Germinal center (tissue), 1 donor: ENCODE measurements at regions not wholly inside any gene's neighbourhood (a gene's known extent, or its start where the extent isn't known, plus 50 kb on each side); places are given as distances from the start of the nearest gene placed in this dataset.
"Not testable (repeated sequence)": the region's sequence is repeated elsewhere in the genome, so short reads cannot be mapped to it uniquely, and the experiment has no call there.

Experiments
- DNase-seq: peaks from one replicate; pipeline ENCODE4 v3.0.0; 2012; ENCODE audit warnings: mixed read lengths, low spot score

GRCh38 chr6:84353459-84354423, 126.3 kb upstream of the CEP162 start:
- DNase-seq: no peak

DNA sequence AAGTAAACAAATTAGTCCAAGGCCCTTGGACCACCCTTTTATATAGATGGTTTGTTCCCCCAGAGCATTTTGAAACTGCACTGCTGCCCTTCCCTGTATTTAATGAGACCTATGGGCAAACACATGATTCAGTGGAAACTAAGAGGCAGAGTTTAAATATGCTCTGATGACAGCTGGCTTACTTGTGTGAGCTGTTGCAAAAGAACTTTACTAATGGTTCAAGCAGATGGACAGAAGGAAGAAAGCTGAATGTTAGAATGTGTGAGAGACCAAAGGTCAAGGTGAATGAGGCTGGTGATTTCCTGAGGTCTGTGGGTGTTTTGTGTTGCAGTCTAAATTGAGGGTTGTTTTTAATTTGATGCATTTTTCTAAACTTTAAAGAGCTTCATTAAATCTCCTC, 123.0 kb upstream of the CEP162 start:
- DNase-seq: no peak

- no peak for DNase-seq
These were observed 122.1 kb upstream of the CEP162 start for GRCh38 chr6:84349542-84349941.

DNA sequence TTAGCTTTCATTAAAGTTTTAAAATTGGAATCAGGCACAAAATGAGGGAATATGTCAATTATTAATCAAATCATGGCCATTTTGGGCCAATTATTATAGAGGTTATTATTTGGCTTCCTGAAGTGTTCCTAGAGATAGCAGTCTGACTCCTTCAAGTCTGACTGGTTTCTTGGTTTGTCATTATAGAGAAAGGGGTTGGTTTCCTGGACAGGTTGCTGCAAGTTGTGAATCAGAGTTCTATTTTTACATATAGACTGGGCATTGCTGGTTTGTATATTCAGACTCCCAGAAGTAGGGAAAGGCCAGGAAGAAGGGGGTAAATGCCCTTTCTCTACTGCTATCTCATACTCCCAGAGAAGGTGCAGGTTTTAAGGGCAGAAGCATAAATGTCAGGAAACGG, 121.4 kb upstream of the CEP162 start:
- DNase-seq: no peak

- DNase-seq: no peak
These were observed 118.9 kb upstream of the CEP162 start for GRCh38 chr6:84346372-84346771.

GRCh38 chr6:84344005-84344404, 116.6 kb upstream of the CEP162 start:
- DNase-seq: no peak

DNA sequence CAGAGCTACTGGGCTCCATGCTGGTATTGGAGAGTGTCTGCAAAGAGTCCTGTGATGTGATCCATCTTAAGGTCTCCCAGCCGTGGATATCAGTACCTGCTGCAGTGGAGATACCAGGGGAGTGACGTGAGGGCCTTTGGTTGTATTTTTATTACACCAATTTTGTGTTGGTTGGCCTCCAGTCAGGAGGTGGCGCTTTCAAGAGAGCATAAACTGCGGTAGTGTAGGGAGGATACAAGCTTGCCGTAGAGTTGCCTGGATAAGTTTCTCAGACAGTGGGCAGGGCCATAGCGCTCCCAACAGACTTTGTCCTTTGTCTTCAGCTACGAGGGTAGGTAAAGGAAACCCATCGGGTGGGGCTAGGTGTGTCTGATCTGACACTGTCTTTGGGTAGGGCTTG, 113.0 kb upstream of the CEP162 start:
- no peak for DNase-seq

DNA sequence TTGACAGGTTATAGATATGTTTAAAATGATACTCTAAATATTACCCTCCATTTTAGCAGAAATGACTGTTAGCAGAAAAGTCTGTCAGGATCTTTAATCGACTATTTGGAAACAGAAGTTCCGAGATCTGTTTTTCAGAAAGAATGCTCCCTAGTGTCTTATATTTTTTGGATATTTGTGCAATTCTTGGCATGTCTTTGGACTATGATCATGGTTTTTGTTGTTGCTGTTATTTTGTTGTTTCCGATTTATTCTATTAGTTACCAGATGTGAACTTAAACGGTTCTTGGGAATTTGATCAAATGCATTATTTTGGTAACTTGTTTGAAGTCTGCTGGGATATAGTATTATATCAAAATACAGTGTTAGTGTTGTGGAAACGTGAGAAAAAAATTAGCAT, 106.4 kb upstream of the CEP162 start:
- DNase-seq: no peak

DNA sequence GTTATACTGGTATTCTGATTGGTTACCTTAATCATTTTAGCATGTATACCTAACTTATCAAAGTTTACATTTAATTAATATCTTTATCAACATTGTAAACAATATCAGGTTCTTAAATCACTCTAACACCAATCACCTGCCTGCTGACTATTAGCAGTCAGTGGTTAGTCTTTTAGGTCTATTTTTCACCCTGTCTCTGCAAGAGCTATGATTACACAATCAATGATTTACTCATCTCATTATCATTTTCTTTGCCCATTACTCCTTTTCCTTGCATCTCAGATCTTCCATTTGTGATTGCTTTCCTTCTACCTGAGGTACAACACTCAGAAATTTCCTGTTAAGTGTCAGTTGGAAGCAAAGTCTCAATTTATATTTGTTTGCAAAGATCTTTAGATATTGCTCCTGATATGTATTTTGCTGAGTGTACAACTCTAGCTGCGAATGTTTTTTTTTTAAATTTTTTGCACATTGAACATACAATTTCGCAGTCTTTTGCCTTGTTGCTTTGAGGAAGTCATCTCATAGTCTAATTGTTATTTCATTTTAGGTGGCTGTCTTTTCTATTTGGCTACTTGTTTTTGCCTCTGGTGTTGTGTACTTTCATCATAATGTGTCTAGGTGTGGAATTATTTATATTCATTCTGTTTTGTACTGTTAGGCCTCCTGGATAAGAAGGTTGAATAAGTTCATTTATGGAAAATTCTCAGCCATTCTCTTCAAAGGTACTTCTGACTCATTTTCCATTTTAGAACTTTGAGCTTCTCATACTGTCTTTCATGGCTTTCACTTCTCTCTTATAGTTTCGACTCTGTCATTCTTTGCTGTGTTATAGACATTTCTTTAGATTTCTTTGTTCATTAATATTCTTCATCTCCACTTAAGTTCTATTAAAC, 104.9 kb upstream of the CEP162 start:
- DNase-seq: no peak

- no peak for DNase-seq
These were observed 102.9 kb upstream of the CEP162 start for GRCh38 chr6:84330325-84330724.

DNA sequence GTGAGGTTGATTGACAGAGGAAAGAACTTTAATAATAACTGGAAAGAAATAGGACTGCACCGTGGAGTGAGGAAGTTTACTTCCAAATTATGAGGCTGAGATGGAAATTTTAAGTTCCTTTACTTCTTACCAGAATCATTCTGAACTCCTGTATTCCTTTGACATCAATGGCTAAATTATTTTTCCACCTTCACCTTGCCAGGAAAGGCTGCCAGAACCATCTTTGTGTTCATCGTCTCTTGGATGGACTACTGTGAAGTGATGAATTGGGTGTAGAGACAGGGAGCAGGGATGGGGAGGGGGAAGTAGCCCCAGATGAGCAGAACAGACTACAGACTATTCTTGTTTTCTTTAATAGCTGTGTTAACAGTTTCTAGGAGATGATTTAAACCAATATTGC, 102.1 kb upstream of the CEP162 start:
- no peak for DNase-seq

GRCh38 chr6:84329077-84329476, 101.6 kb upstream of the CEP162 start:
- no peak for DNase-seq

DNA sequence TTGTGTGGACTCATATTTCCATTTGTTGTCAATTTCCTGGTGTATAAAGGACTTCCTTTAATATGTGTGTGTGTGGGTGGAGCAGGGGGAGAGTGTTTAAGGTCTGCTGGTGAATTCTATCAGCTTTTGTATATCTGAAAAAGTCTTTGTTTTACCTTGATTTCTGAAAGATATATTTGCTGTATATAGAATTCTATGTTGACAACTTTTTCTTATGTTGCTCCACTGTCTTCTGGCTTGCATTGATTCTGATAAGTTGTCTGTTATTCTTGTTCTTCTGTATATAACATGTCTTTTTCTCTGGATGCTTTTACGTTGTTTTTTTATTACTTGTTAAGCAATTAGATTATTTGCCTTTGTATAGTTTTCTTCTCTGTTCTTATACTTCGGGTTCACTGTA, 90.0 kb upstream of the CEP162 start:
- DNase-seq: no peak

DNA sequence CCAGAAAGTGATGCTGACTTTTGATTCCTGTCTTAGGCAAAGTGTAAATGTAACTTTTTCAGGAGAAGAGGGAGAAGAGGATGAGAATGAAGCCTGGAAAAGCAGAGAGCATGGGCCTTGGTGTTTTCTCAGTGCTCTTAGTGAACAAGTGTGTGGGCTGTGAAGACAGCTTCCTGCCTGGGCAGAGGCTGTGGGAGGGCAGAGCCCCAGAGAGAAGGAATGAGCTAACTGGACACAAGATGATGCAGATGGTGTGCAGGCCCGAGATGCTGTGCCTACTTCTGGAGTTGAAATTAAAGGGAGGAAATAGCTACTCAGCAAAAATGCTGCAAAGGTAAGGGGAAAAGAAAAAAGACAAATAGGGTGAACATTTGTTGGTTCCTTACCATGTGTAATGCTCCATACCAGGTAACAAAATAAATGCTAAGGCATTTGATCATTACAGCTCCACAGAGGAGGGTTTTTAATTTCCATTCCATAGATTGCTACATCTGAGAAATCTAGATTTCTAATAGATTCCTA, 87.0 kb upstream of the CEP162 start:
- DNase-seq: no peak

- no peak for DNase-seq
These were observed 81.9 kb upstream of the CEP162 start for GRCh38 chr6:84309336-84309735.

DNA sequence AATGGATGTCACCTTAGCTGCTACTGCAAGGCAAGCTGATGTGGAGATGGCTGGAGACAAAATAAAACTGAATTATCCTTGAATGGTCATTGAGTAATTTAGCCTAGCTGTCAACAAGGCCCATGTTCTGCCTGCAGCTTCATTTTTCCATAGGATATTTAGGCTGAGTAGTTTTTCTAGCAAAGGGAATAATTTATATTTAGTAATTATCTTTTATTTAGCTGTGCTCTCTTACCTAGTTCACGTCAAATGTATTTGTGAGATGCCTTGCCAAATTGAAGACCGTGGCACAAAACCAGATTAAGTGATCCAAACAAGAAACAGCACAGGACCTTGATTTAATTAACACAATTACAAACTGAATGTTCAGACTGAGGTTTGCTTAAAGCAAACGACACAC, 77.4 kb upstream of the CEP162 start:
- no peak for DNase-seq

DNA sequence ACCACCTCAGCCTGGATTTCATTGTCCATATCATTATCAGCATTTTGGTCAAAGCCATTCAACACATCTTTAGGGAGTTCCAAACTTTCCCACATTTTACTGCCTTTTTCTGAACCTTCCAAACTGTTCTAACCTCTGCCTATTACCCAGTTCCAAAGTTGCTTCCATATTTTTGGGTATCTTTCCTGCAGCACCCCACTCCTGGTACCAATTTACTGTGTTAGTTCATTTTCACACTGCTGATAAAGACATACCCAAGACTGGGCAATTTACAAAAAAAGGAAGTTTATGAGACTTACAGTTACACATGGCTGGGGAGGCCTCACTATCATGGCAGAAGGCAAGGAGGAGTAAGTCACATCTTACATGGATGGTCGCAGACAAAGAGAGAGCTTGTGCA, 63.6 kb upstream of the CEP162 start:
- DNase-seq: not testable (repeated sequence)

DNA sequence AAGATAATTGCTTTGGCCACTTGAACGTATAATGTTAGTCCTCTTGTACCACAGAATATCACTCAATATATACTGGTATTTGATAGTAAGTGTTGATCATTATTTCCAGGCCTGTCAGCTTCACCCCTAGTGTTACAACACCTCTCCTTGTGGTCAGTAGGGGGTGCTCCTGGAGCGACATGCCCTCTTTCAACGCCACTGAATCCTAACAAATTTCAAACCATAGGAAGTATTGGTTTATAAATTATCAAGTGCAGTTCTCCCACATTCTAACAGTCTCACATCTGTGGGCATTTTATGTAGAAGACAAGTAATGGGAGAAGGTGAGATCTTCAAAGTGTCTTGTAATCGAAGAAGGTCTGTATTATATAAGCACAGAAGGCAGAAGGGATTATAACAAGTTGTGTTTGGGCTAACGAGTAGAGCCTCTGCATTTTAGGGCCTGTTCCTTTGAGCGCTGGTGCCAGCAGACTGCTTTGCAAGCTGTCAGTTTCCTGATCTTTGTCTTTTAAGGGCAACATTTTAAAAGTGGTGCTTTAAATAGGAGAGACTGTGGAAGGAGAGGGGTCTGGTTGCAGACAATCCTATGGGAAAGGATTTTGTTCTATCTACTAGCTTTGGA, 57.1 kb upstream of the CEP162 start:
- DNase-seq: no peak

GRCh38 chr6:84282550-84282949, 55.1 kb upstream of the CEP162 start:
- DNase-seq: no peak

GRCh38 chr6:84280639-84281038, 53.2 kb upstream of the CEP162 start:
- DNase-seq: no peak

GRCh38 chr6:84280030-84280429, 52.6 kb upstream of the CEP162 start:
- no peak for DNase-seq

GRCh38 chr6:84278321-84278998, 51.0 kb upstream of the CEP162 start:
- DNase-seq: no peak
